H1 (cell line): ENCODE measurements at regions not wholly inside any gene's neighbourhood (a gene's known extent, or its start where the extent isn't known, plus 50 kb on each side); places are given as distances from the start of the nearest gene placed in this dataset.

Source experiments
- CTCF ChIA-PET: fragments of 300-600 bp; sonication (Branson Sonifier 250); formaldehyde crosslinking; loops from one replicate; lab custom pipeline; 2021; ENCODE audit not compliant: partially characterized antibody; lab: Charles Lee
- POLR2A ChIA-PET: fragments of 300-600 bp; sonication (Branson Sonifier 250); formaldehyde crosslinking; loops from one replicate; lab custom pipeline; 2021; ENCODE audit warnings: inconsistent platforms; ENCODE audit not compliant: partially characterized antibody; lab: Charles Lee
- DNase-seq, 2 experiments: peaks; one replicate each; pipeline versions ENCODE4 v3.0.0 to v3.0.0-alpha.2; 2010 to 2022; ENCODE audit warnings: low spot score in 2 of 2, low read depth in 1 of 2, mixed read lengths in 1 of 2
- FAIRE-seq: peaks from 2 replicates; lab custom pipeline; 2011; peaks lifted over from hg19 to GRCh38; lab: Jason Lieb, UNC
- H2AFZ ChIP-seq: 2 replicates; pipeline ENCODE4 v1.8.1; 2012; ENCODE audit warnings: low read length, inconsistent platforms
- H2AK5ac ChIP-seq: 2 replicates; pipeline ENCODE4 v1.6.1; 2013; ENCODE audit warnings: low read depth, low read length
- H2BK120ac ChIP-seq: replicated peaks from 2 replicates; pipeline ENCODE3; 2013; ENCODE audit warnings: low read depth, low read length, inconsistent platforms
- H2BK12ac ChIP-seq: 2 replicates; pipeline ENCODE4 v1.6.1; 2013; ENCODE audit warnings: low read depth, low read length
- H2BK15ac ChIP-seq: 2 replicates; pipeline ENCODE4 v1.6.1; 2013; ENCODE audit warnings: low read length
- H2BK20ac ChIP-seq: 2 replicates; pipeline ENCODE4 v1.6.1; 2013; ENCODE audit warnings: low read length
- H2BK5ac ChIP-seq: 2 replicates; pipeline ENCODE4 v1.6.1; 2013; ENCODE audit warnings: low read depth, low read length
- H3K14ac ChIP-seq: 2 replicates; pipeline ENCODE4 v1.6.1; 2013; ENCODE audit warnings: inconsistent platforms; ENCODE audit not compliant: insufficient read length
- H3K18ac ChIP-seq: 2 replicates; pipeline ENCODE4 v1.6.1; 2013; ENCODE audit warnings: low read length; ENCODE audit errors: extremely low read depth
- H3K23ac ChIP-seq: 2 replicates; pipeline ENCODE4 v1.6.1; 2013; ENCODE audit warnings: inconsistent platforms; ENCODE audit not compliant: insufficient read length
- H3K23me2 ChIP-seq: 2 replicates; pipeline ENCODE4 v1.6.1; 2013; ENCODE audit warnings: low read depth, low read length
- H3K27ac ChIP-seq: 2 replicates; pipeline ENCODE4 v1.6.1; 2011; ENCODE audit warnings: low read depth, low read length, inconsistent platforms
- H3K27me3 ChIP-seq, 4 experiments: replicated peaks in 1 of 4; 1 replicate in 1 of 4; 2 replicates in 3 of 4; pipeline versions ENCODE4 v1.6.1 to v1.8.1; 2011 to 2013; ENCODE audit warnings: low read length in 3 of 4, mild to moderate bottlenecking in 3 of 4, inconsistent platforms in 2 of 4, mixed read lengths in 2 of 4, moderate library complexity in 1 of 4; ENCODE audit not compliant: control insufficient read depth in 3 of 4, insufficient read depth in 3 of 4; ENCODE audit errors: extremely low read depth in 1 of 4
- H3K36me3 ChIP-seq, 4 experiments: 2 replicates each; pipeline versions ENCODE4 v1.6.1 to v1.8.1; 2011 to 2013; ENCODE audit warnings: mild to moderate bottlenecking in 4 of 4, low read length in 3 of 4, moderate library complexity in 2 of 4, control low read depth in 1 of 4, inconsistent platforms in 1 of 4; ENCODE audit not compliant: insufficient read depth in 4 of 4, control insufficient read depth in 2 of 4
- H3K4ac ChIP-seq: replicated peaks from 2 replicates; pipeline ENCODE3; 2013; ENCODE audit warnings: low read length, low read depth, mixed read lengths, inconsistent platforms; ENCODE audit not compliant: insufficient read length
- H3K4me1 ChIP-seq, 4 experiments: replicated peaks in 1 of 4; 1 replicate in 1 of 4; 2 replicates in 3 of 4; pipeline versions ENCODE4 v1.6.1 to v1.8.1; 2011 to 2013; ENCODE audit warnings: low read length in 3 of 4, inconsistent platforms in 2 of 4, mixed read lengths in 1 of 4; ENCODE audit not compliant: insufficient read depth in 4 of 4, control insufficient read depth in 3 of 4
- H3K4me2 ChIP-seq, 2 experiments: 2 replicates each; pipeline versions ENCODE4 v1.6.1 to v1.8.1; 2011 to 2013; ENCODE audit warnings: low read depth in 2 of 2, low read length in 2 of 2, control low read depth in 1 of 2, inconsistent platforms in 1 of 2, mild to moderate bottlenecking in 1 of 2; ENCODE audit not compliant: insufficient read depth in 1 of 2
- H3K4me3 ChIP-seq, 4 experiments: fragments of 200-600, 300-600 bp in 1 of 4; sonication (generic), shearing (Covaris generic), sonication (Bioruptor Twin) in 1 of 4; 2 replicates each; pipeline versions ENCODE4 v1.5.1 to v1.8.1; 2011 to 2016; ENCODE audit warnings: low read length in 4 of 4, low read depth in 3 of 4, control low read depth in 2 of 4, inconsistent platforms in 2 of 4, mild to moderate bottlenecking in 2 of 4, mixed read lengths in 1 of 4, moderate library complexity in 1 of 4; ENCODE audit not compliant: insufficient read depth in 2 of 4; ENCODE audit errors: extremely low read depth in 1 of 4
- H3K56ac ChIP-seq: replicated peaks from 2 replicates; pipeline ENCODE3; 2013; ENCODE audit warnings: low read depth, mild to moderate bottlenecking, mixed read lengths, low read length, inconsistent platforms; ENCODE audit not compliant: insufficient read length
- H3K79me1 ChIP-seq: 2 replicates; pipeline ENCODE4 v1.6.1; 2013; ENCODE audit warnings: low read depth, low read length, control low read depth
- H3K79me2 ChIP-seq, 2 experiments: 2 replicates each; pipeline versions ENCODE4 v1.6.1 to v1.8.1; 2012 to 2013; ENCODE audit warnings: low read length in 2 of 2, mild to moderate bottlenecking in 2 of 2, inconsistent platforms in 1 of 2; ENCODE audit not compliant: insufficient read depth in 2 of 2, control insufficient read depth in 1 of 2
- H3K9ac ChIP-seq, 4 experiments: replicated peaks in 1 of 4; 1 replicate in 1 of 4; 2 replicates in 3 of 4; pipeline versions ENCODE4 v1.6.1 to v1.8.1; 2011 to 2013; ENCODE audit warnings: low read depth in 3 of 4, low read length in 3 of 4, control low read depth in 2 of 4, mild to moderate bottlenecking in 2 of 4, moderate library complexity in 2 of 4, inconsistent platforms in 1 of 4; ENCODE audit errors: extremely low read depth in 1 of 4
- H3K9me3 ChIP-seq, 2 experiments: 2 replicates each; pipeline versions ENCODE4 v1.6.1 to v1.8.1; 2012 to 2013; ENCODE audit warnings: mild to moderate bottlenecking in 2 of 2, moderate library complexity in 2 of 2, control low read depth in 1 of 2, inconsistent platforms in 1 of 2, low read depth in 1 of 2, low read length in 1 of 2, mixed read lengths in 1 of 2; ENCODE audit not compliant: insufficient read depth in 2 of 2
- H4K20me1 ChIP-seq, 2 experiments: replicated peaks in 1 of 2; 2 replicates each; pipeline versions ENCODE3 to v1.8.1; 2011 to 2013; ENCODE audit warnings: inconsistent platforms in 2 of 2, low read length in 2 of 2, mild to moderate bottlenecking in 1 of 2; ENCODE audit not compliant: insufficient read depth in 2 of 2, control insufficient read depth in 1 of 2
- H4K5ac ChIP-seq: 2 replicates; pipeline ENCODE4 v1.6.1; 2013; ENCODE audit warnings: low read length, low read depth, mixed read lengths, inconsistent platforms; ENCODE audit not compliant: insufficient read length
- H4K8ac ChIP-seq: 2 replicates; pipeline ENCODE4 v1.8.0; 2013; ENCODE audit warnings: mild to moderate bottlenecking, moderate library complexity, low read length, inconsistent platforms; ENCODE audit not compliant: insufficient read depth; ENCODE audit errors: extremely low read depth
- H4K91ac ChIP-seq: replicated peaks from 2 replicates; pipeline ENCODE3; 2013; ENCODE audit warnings: low read length, mixed read lengths, inconsistent platforms; ENCODE audit not compliant: insufficient read length
- ASH2L ChIP-seq: fragments of 200-600, 300-600 bp; sonication (generic); IDR thresholded peaks from one replicate; pipeline ENCODE4 v1.7.1; 2017; ENCODE audit warnings: low read length
- CHD1 ChIP-seq: IDR thresholded peaks from 2 replicates; pipeline ENCODE4 v1.6.1; 2012; ENCODE audit warnings: low read depth, low read length, improper control_type of control experiment
- EP300 ChIP-seq, 2 experiments: IDR thresholded peaks; 1 replicate in 1 of 2; 2 replicates in 1 of 2; pipeline ENCODE4 v1.6.1; 2011 to 2012; ENCODE audit warnings: low read depth in 2 of 2, low read length in 2 of 2, mild to moderate bottlenecking in 2 of 2, borderline replicate concordance in 1 of 2, inconsistent platforms in 1 of 2, moderate library complexity in 1 of 2
- MAX ChIP-seq: IDR thresholded peaks from 2 replicates; pipeline ENCODE4 v1.6.1; 2012; ENCODE audit warnings: inconsistent platforms
- SP1 ChIP-seq: IDR thresholded peaks from 2 replicates; pipeline ENCODE4 v1.6.1; 2011; ENCODE audit warnings: low read depth, low read length
- TBP ChIP-seq: IDR thresholded peaks from 2 replicates; pipeline ENCODE4 v1.6.1; 2011; ENCODE audit warnings: low read depth, low read length, improper control_type of control experiment
- USF2 ChIP-seq: IDR thresholded peaks from 2 replicates; pipeline ENCODE4 v1.6.1; 2011; ENCODE audit warnings: low read length, improper control_type of control experiment
- WGBS, 2 experiments: shearing (Covaris generic) in 1 of 2; methylation state at CpG; one replicate each; pipeline versions ENCODE4 v1.1.6 to v1.1.7; 2013 to 2015; ENCODE audit warnings: low lambda C conversion rate in 2 of 2, mixed read lengths in 2 of 2, inconsistent platforms in 1 of 2, low coverage in 1 of 2, missing lambda C conversion rate in 1 of 2; ENCODE audit not compliant: insufficient replicate concordance in 2 of 2, insufficient coverage in 1 of 2, insufficient read length in 1 of 2; ENCODE audit errors: extremely low coverage in 1 of 2, missing lambda C conversion rate in 1 of 2; 5-methylcytosine and 5-hydroxymethylcytosine counted together

- Histone ChIP-seq H3K4ac (no peak overlapping the region), H4K5ac (no peak overlapping the region), H3K4me3 (no peak overlapping the region), H3K56ac (no peak overlapping the region), H2AK5ac (no peak overlapping the region), H3K79me1 (no peaks in the 10 kb centered on the region), H3K4me1 (no peaks in the 10 kb centered on the region), H4K20me1 (no peaks in the 10 kb centered on the region), H3K9me3 (no peaks in the 10 kb centered on the region), H3K18ac (no peak overlapping the region), H2BK15ac (no peak overlapping the region), H3K9ac (no peak overlapping the region), H4K8ac (no peak overlapping the region), H2BK20ac (no peak overlapping the region), H3K14ac (no peak overlapping the region), H3K23ac (no peak overlapping the region), H3K79me2 (no peaks in the 10 kb centered on the region), H3K27me3 (no peaks in the 10 kb centered on the region), H4K91ac (no peak overlapping the region), H3K23me2 (no peaks in the 10 kb centered on the region; the same call in 1 of the 2 replicates), H2BK120ac (no peak overlapping the region), H3K36me3 (no peaks in the 10 kb centered on the region), H3K27ac (no peak overlapping the region), H2BK5ac (no peak overlapping the region), H2AFZ (no peak overlapping the region), H3K4me2 (no peak overlapping the region), H2BK12ac (no peak overlapping the region)
- ChIA-PET POLR2A (no interaction called here), CTCF (no interaction called here)
- no peak for FAIRE-seq
- DNase-seq: no peak
- no peak for TF ChIP-seq MAX
- TF ChIP-seq TBP: no peak
- TF ChIP-seq USF2: no peak
- no peak for TF ChIP-seq EP300 (IDR thresholded peaks at IDR 0.05; ENCODE audit: borderline replicate concordance in 1 of 2, low read depth in 2 of 2, low read length in 2 of 2)
- no peak for TF ChIP-seq ASH2L
- TF ChIP-seq SP1: no peak
- no peak for TF ChIP-seq CHD1
- 88% methylated on average over 1 of the region's 1 CpG; no CpG with 5 or more reads in 1 of the 2 experiments for WGBS, 2 experiments
Observed at GRCh38 chr17:5877366-5877765, 192.8 kb upstream of the WSCD1 start.
